ENCODE measurements at regions not wholly inside any gene's neighbourhood (a gene's known extent, or its start where the extent isn't known, plus 50 kb on each side); places are given as distances from the start of the nearest gene placed in this dataset.

- TF ChIP-seq ZNF556 (CRISPR knock-in tag; IDR thresholded peaks at IDR 0.05; ENCODE audit: borderline replicate concordance), result no peak
- no peak for TF ChIP-seq NFYC (CRISPR knock-in tag; IDR thresholded peaks at IDR 0.05)
- no peak for TF ChIP-seq ZNF839 (CRISPR knock-in tag; IDR thresholded peaks at IDR 0.05; ENCODE audit: borderline replicate concordance)
- TF ChIP-seq SNAPC4 (CRISPR knock-in tag; IDR thresholded peaks at IDR 0.05), result no peak
- TF ChIP-seq ATF6 (CRISPR knock-in tag; conservative IDR thresholded peaks at IDR 0.05), result no peak
- TF ChIP-seq ZNF563 (CRISPR knock-in tag; IDR thresholded peaks at IDR 0.05), result no peak
These were observed 64.5 kb upstream of the EGLN3 start (continued) for GRCh38 chr14:34015383-34015782.

GRCh38 chr14:34014936-34015335 is 64.1 kb upstream of the EGLN3 start:
- intact Hi-C loops (cut with micrococcal nuclease; ENCODE audit: unreplicated experiment), result no loop called here
- BruUV-seq (replicated peaks), result no TSS peak
- peaks cover 37% of the 10 kb centered on the region for H3K4me1 ChIP-seq (ENCODE audit: insufficient read depth, low read length)
- peaks cover 0 to 9% of the 10 kb centered on the region in 2 experiments; a peak in 1 of 5 replicates for H3K27me3 ChIP-seq (ENCODE audit: control insufficient read depth in 1 of 2, insufficient read depth in 2 of 2, low read length in 2 of 2)
- no peaks in the 10 kb centered on the region for H3K79me2 ChIP-seq (ENCODE audit: insufficient read depth, low read length)
- DNase-seq (ENCODE audit: low spot score), result no peak
- no peak overlapping the region for H3K4me3 ChIP-seq (replicated peaks in 1 of 3; ENCODE audit: insufficient read depth in 1 of 3, low read depth in 2 of 3, low read length in 3 of 3)
- FAIRE-seq, result no peak
- no peaks in the 10 kb centered on the region for H4K20me1 ChIP-seq (ENCODE audit: insufficient read depth, low read length)
- no peak for ATAC-seq
- H3K4me2 ChIP-seq (ENCODE audit: low read depth, low read length), result no peak overlapping the region
- no peak overlapping the region for H3K27ac ChIP-seq (ENCODE audit: extremely low read length, insufficient read depth, low read length)
- ChIA-PET CTCF (ENCODE audit: low intra/inter-chr PET ratio, low total read pairs) (no interaction called here), POLR2A (no interaction called here)
- in situ Hi-C loops (cut with HindIII; ENCODE audit: extremely low pct_ligation_motif_present, low pct_unique_long_range_greater_than_20kb), result no loop called here
- no peak overlapping the region for H2AFZ ChIP-seq (ENCODE audit: low read length)
- H3K36me3 ChIP-seq (replicated peaks in 1 of 2; ENCODE audit: control insufficient read depth in 1 of 2, insufficient read depth in 2 of 2, low read length in 2 of 2), result no peaks in the 10 kb centered on the region
- WGBS (ENCODE audit: low lambda C conversion rate), result 86% methylated on average over 3 of the region's 3 CpGs
- no peaks in the 10 kb centered on the region for H3K9me3 ChIP-seq (ENCODE audit: low read length)
- no peak overlapping the region for H3K9ac ChIP-seq (ENCODE audit: insufficient read depth, low read depth, low read length)
- TF ChIP-seq REST (IDR thresholded peaks at IDR 0.05; ENCODE audit: borderline replicate concordance in 1 of 2, low read depth in 1 of 2, low read length in 2 of 2) (no peak), RCOR2 (CRISPR knock-in tag; IDR thresholded peaks at IDR 0.05) (no peak), ZNF564 (CRISPR knock-in tag; IDR thresholded peaks at IDR 0.05) (no peak), SP1 (IDR thresholded peaks at IDR 0.05) (no peak), SP1 (CRISPR knock-in tag; IDR thresholded peaks at IDR 0.05) (no peak), TBX3 (IDR thresholded peaks at IDR 0.05; ENCODE audit: borderline replicate concordance) (no peak), TMF1 (CRISPR knock-in tag; IDR thresholded peaks at IDR 0.05; ENCODE audit: low read depth) (no peak)

Data from HepG2 (cell line).